Naive thymus-derived CD8-positive, alpha-beta T cell (primary cell): ENCODE measurements at regions not wholly inside any gene's neighbourhood (a gene's known extent, or its start where the extent isn't known, plus 50 kb on each side); places are given as distances from the start of the nearest gene placed in this dataset.
"Not testable (repeated sequence)": the region's sequence is repeated elsewhere in the genome, so short reads cannot be mapped to it uniquely, and the experiment has no call there.

Experiments used
- ATAC-seq, 2 donors: fragments of 150-1000 bp; cut with Tn5 transposase in 1 of 2; sonication (Bioruptor Pico), chemical (Tn5 transposase) in 1 of 2; 1 replicate in 1 of 2; 2 replicates in 1 of 2; pipeline ENCODE4 v1.10.0; 2021; ENCODE audit warnings: mild to moderate bottlenecking in 2 of 2, moderate library complexity in 2 of 2
- POLR2A ChIA-PET: fragments of 350-600 bp; sonication (Branson Sonifier 250); formaldehyde crosslinking; loops from one replicate; lab custom pipeline; 2021; ENCODE audit warnings: antibody characterized with exemption; lab: Charles Lee
- DNase-seq, 10 donors: peaks; one replicate each; pipeline versions ENCODE4 v3.0.0 to v3.0.0-alpha.2; 2020 to 2022
- H3K27ac Mint-ChIP-seq, 10 donors: one replicate each; pipeline ENCODE4 v1.8.0; 2020 to 2022; ENCODE audit warnings: mild to moderate bottlenecking in 10 of 10, mixed read lengths in 10 of 10, moderate library complexity in 4 of 10, inconsistent platforms in 1 of 10
- H3K27me3 Mint-ChIP-seq, 5 donors: one replicate each; pipeline ENCODE4 v1.8.0; 2021 to 2022; ENCODE audit warnings: mixed read lengths in 5 of 5
- H3K36me3 Mint-ChIP-seq, 3 donors: one replicate each; pipeline ENCODE4 v1.8.0; 2020 to 2022; ENCODE audit warnings: mixed read lengths in 3 of 3, mild to moderate bottlenecking in 2 of 3, inconsistent platforms in 1 of 3
- H3K4me1 Mint-ChIP-seq, 4 donors: one replicate each; pipeline ENCODE4 v1.8.0; 2021 to 2022; ENCODE audit warnings: mixed read lengths in 4 of 4
- H3K4me3 Mint-ChIP-seq, 10 donors: one replicate each; pipeline ENCODE4 v1.8.0; 2020 to 2022; ENCODE audit warnings: mild to moderate bottlenecking in 10 of 10, mixed read lengths in 10 of 10, moderate library complexity in 6 of 10, inconsistent platforms in 1 of 10
- H3K9me3 Mint-ChIP-seq, 9 donors: one replicate each; pipeline ENCODE4 v1.8.0; 2020 to 2022; ENCODE audit warnings: mixed read lengths in 9 of 9, mild to moderate bottlenecking in 3 of 9, inconsistent platforms in 1 of 9, moderate library complexity in 1 of 9

GRCh38 chr6:76587271-76587670, 514.8 kb upstream of the IMPG1 start:
- H3K27me3 Mint-ChIP-seq: no peaks in the 10 kb centered on the region
- POLR2A ChIA-PET: no interaction called here
- no peak overlapping the region for H3K27ac Mint-ChIP-seq
- DNase-seq (no peak), ATAC-seq (no peak)
- H3K4me1 Mint-ChIP-seq: no peaks in the 10 kb centered on the region
- H3K9me3 Mint-ChIP-seq: peaks cover 0 to 9% (median 6%) of the 10 kb centered on the region in 9 donors
- H3K36me3 Mint-ChIP-seq: no peaks in the 10 kb centered on the region
- H3K4me3 Mint-ChIP-seq: no peak overlapping the region

GRCh38 chr6:76584121-76584520, 511.7 kb upstream of the IMPG1 start:
- H3K27me3 Mint-ChIP-seq: no peaks in the 10 kb centered on the region
- DNase-seq (no peak), ATAC-seq (no peak)
- H3K4me1 Mint-ChIP-seq: no peaks in the 10 kb centered on the region
- no peak overlapping the region for H3K27ac Mint-ChIP-seq
- POLR2A ChIA-PET: no interaction called here
- no peaks in the 10 kb centered on the region for H3K36me3 Mint-ChIP-seq
- H3K4me3 Mint-ChIP-seq: no peak overlapping the region
- H3K9me3 Mint-ChIP-seq: peaks cover 0 to 23% (median 2%) of the 10 kb centered on the region in 9 donors

- H3K36me3 Mint-ChIP-seq: no peaks in the 10 kb centered on the region
- peaks cover 0 to 23% (median 2%) of the 10 kb centered on the region in 9 donors for H3K9me3 Mint-ChIP-seq
- ATAC-seq (no peak), DNase-seq (no peak)
- H3K27me3 Mint-ChIP-seq: no peaks in the 10 kb centered on the region
- no peak overlapping the region for H3K27ac Mint-ChIP-seq
- POLR2A ChIA-PET: no interaction called here
- H3K4me1 Mint-ChIP-seq: no peaks in the 10 kb centered on the region
- no peak overlapping the region for H3K4me3 Mint-ChIP-seq
Observed at GRCh38 chr6:76578746-76579145, 506.3 kb upstream of the IMPG1 start.

GRCh38 chr6:76574746-76575145, 502.3 kb upstream of the IMPG1 start:
- no peak for DNase-seq

GRCh38 chr6:76565932-76566331, 493.5 kb upstream of the IMPG1 start:
- H3K27ac Mint-ChIP-seq: no peak overlapping the region
- peaks cover 0 to 30% (median 12%) of the 10 kb centered on the region in 9 donors for H3K9me3 Mint-ChIP-seq
- H3K4me1 Mint-ChIP-seq: no peaks in the 10 kb centered on the region
- ATAC-seq (no peak), DNase-seq (no peak)
- H3K27me3 Mint-ChIP-seq: no peaks in the 10 kb centered on the region
- H3K36me3 Mint-ChIP-seq: peaks cover 0 to 4% (median 0%) of the 10 kb centered on the region in 3 donors
- H3K4me3 Mint-ChIP-seq: no peak overlapping the region
- POLR2A ChIA-PET: no interaction called here

More at GRCh38 chr6:76574746-76575145, 502.3 kb upstream of the IMPG1 start:
- Mint-ChIP-seq H3K9me3 (peaks cover 0 to 3% (median 0%) of the 10 kb centered on the region in 9 donors), H3K4me1 (no peaks in the 10 kb centered on the region), H3K27me3 (no peaks in the 10 kb centered on the region), H3K4me3 (no peak overlapping the region), H3K27ac (no peak overlapping the region), H3K36me3 (no peaks in the 10 kb centered on the region)
- ATAC-seq: no peak
- POLR2A ChIA-PET: no interaction called here

- POLR2A ChIA-PET, H3K4me3 Mint-ChIP-seq, H3K27ac Mint-ChIP-seq: not testable (repeated sequence)
Observed at GRCh38 chr6:76562371-76562770, 489.9 kb upstream of the IMPG1 start.

GRCh38 chr6:76560851-76561755, 488.6 kb upstream of the IMPG1 start:
- not testable (repeated sequence) for H3K27me3 Mint-ChIP-seq, ATAC-seq

More at GRCh38 chr6:76562371-76562770, 489.9 kb upstream of the IMPG1 start:
- DNase-seq, H3K4me1 Mint-ChIP-seq, H3K27me3 Mint-ChIP-seq, H3K36me3 Mint-ChIP-seq, ATAC-seq: not testable (repeated sequence)
- peaks cover 0 to 19% (median 6%) of the 10 kb centered on the region in 9 donors for H3K9me3 Mint-ChIP-seq

GRCh38 chr6:76553256-76553655, 480.8 kb upstream of the IMPG1 start:
- H3K4me1 Mint-ChIP-seq: no peaks in the 10 kb centered on the region
- no peaks in the 10 kb centered on the region for H3K27me3 Mint-ChIP-seq
- peaks cover 0 to 4% (median 0%) of the 10 kb centered on the region in 3 donors for H3K36me3 Mint-ChIP-seq
- H3K27ac Mint-ChIP-seq: no peak overlapping the region
- POLR2A ChIA-PET: no interaction called here
- DNase-seq (no peak), ATAC-seq (no peak)
- no peak overlapping the region for H3K4me3 Mint-ChIP-seq
- H3K9me3 Mint-ChIP-seq: peaks cover 0 to 15% (median 4%) of the 10 kb centered on the region in 9 donors

More at GRCh38 chr6:76560851-76561755, 488.6 kb upstream of the IMPG1 start:
- H3K4me1 Mint-ChIP-seq, DNase-seq, H3K4me3 Mint-ChIP-seq, H3K27ac Mint-ChIP-seq, H3K36me3 Mint-ChIP-seq, POLR2A ChIA-PET: not testable (repeated sequence)
- H3K9me3 Mint-ChIP-seq: peaks cover 0 to 15% (median 6%) of the 10 kb centered on the region in 9 donors

GRCh38 chr6:76552268-76552667, 479.8 kb upstream of the IMPG1 start:
- POLR2A ChIA-PET: no interaction called here
- H3K9me3 Mint-ChIP-seq: peaks cover 0 to 21% (median 8%) of the 10 kb centered on the region in 9 donors
- H3K27me3 Mint-ChIP-seq: no peaks in the 10 kb centered on the region
- no peak overlapping the region for H3K4me3 Mint-ChIP-seq
- ATAC-seq: no peak
- H3K27ac Mint-ChIP-seq: no peak overlapping the region
- H3K36me3 Mint-ChIP-seq: peaks cover 0 to 4% (median 0%) of the 10 kb centered on the region in 3 donors
- H3K4me1 Mint-ChIP-seq: no peaks in the 10 kb centered on the region
- DNase-seq: no peak

- ATAC-seq: no peak
- Mint-ChIP-seq H3K27ac (no peak overlapping the region), H3K36me3 (peaks cover 0 to 6% (median 0%) of the 10 kb centered on the region in 3 donors), H3K27me3 (no peaks in the 10 kb centered on the region), H3K9me3 (peaks cover 9 to 38% (median 21%) of the 10 kb centered on the region in 9 donors), H3K4me3 (no peak overlapping the region), H3K4me1 (no peaks in the 10 kb centered on the region)
- DNase-seq: no peak
- POLR2A ChIA-PET: no interaction called here
Observed at GRCh38 chr6:76533661-76534060, 461.2 kb upstream of the IMPG1 start.

GRCh38 chr6:76532647-76533046, 460.2 kb upstream of the IMPG1 start:
- ATAC-seq: no peak
- Mint-ChIP-seq H3K27ac (no peak overlapping the region), H3K36me3 (peaks cover 0 to 6% (median 0%) of the 10 kb centered on the region in 3 donors), H3K27me3 (no peaks in the 10 kb centered on the region), H3K9me3 (peaks cover 9 to 46% (median 19%) of the 10 kb centered on the region in 9 donors), H3K4me1 (no peaks in the 10 kb centered on the region), H3K4me3 (no peak overlapping the region)
- POLR2A ChIA-PET: no interaction called here
- DNase-seq: no peak

- Mint-ChIP-seq H3K4me1 (no peaks in the 10 kb centered on the region), H3K36me3 (no peaks in the 10 kb centered on the region), H3K9me3 (peaks cover 6 to 29% (median 14%) of the 10 kb centered on the region in 9 donors), H3K27ac (no peak overlapping the region), H3K4me3 (no peak overlapping the region), H3K27me3 (no peaks in the 10 kb centered on the region)
- DNase-seq (no peak), ATAC-seq (no peak)
- POLR2A ChIA-PET: no interaction called here
Observed at GRCh38 chr6:76518443-76518842, 446.0 kb upstream of the IMPG1 start.

GRCh38 chr6:76516924-76517323, 444.5 kb upstream of the IMPG1 start:
- POLR2A ChIA-PET: no interaction called here
- Mint-ChIP-seq H3K9me3 (peaks cover 3 to 39% (median 10%) of the 10 kb centered on the region in 9 donors), H3K4me3 (no peak overlapping the region), H3K27ac (no peak overlapping the region), H3K36me3 (peaks cover 0 to 12% (median 0%) of the 10 kb centered on the region in 3 donors), H3K4me1 (no peaks in the 10 kb centered on the region), H3K27me3 (no peaks in the 10 kb centered on the region)
- DNase-seq (no peak), ATAC-seq (no peak)
